HepG2 (cell line): ENCODE measurements at regions not wholly inside any gene's neighbourhood (a gene's known extent, or its start where the extent isn't known, plus 50 kb on each side); places are given as distances from the start of the nearest gene placed in this dataset.

Source experiments
- CHD2 ChIP-seq: IDR thresholded peaks from 2 replicates; pipeline ENCODE4 v1.6.1; 2011; ENCODE audit warnings: low read depth, low read length, improper control_type of control experiment
- EP300 ChIP-seq, 3 experiments: sonication (generic) in 1 of 3; formaldehyde crosslinking in 1 of 3; IDR thresholded peaks; 2 replicates each; pipeline versions ENCODE4 v1.5.1 to v1.6.1; 2011 to 2020; ENCODE audit warnings: low read depth in 2 of 3, low read length in 2 of 3, borderline replicate concordance in 1 of 3, improper control_type of control experiment in 1 of 3, mild to moderate bottlenecking in 1 of 3, missing genetic modification reagents in 1 of 3, moderate library complexity in 1 of 3
- GTF2F1 ChIP-seq: fragments of 150-350 bp; IDR thresholded peaks from 2 replicates; pipeline ENCODE4 v1.6.1; 2014; ENCODE audit warnings: low read length
- HDAC6 ChIP-seq: fragments of 200-600 bp; sonication (generic); IDR thresholded peaks from 2 replicates; pipeline ENCODE4 v1.7.0; 2017; ENCODE audit warnings: mild to moderate bottlenecking, antibody characterized with exemption, low read length, low read depth
- HMGXB4 ChIP-seq, 2 experiments: sonication (generic) in 1 of 2; formaldehyde crosslinking in 1 of 2; IDR thresholded peaks; 2 replicates each; pipeline versions ENCODE4 v1.4.0 to v1.6.1; 2018 to 2020; ENCODE audit warnings: missing genetic modification reagents in 2 of 2, borderline replicate concordance in 1 of 2, low read depth in 1 of 2, mild to moderate bottlenecking in 1 of 2, missing biosample characterization in 1 of 2
- MTA1 ChIP-seq: sonication (generic); formaldehyde crosslinking; IDR thresholded peaks from 2 replicates; pipeline ENCODE4 v1.4.0; 2020; ENCODE audit warnings: missing genetic modification reagents, mild to moderate bottlenecking, borderline replicate concordance
- MZF1 ChIP-seq: sonication (generic); formaldehyde crosslinking; IDR thresholded peaks from 2 replicates; pipeline ENCODE4 v1.8.1; 2023; ENCODE audit warnings: mild to moderate bottlenecking, missing genetic modification reagents, borderline replicate concordance
- NFRKB ChIP-seq: fragments of 450-650 bp; IDR thresholded peaks from 2 replicates; pipeline ENCODE4 v1.6.1; 2017
- RBAK ChIP-seq: sonication (generic); formaldehyde crosslinking; IDR thresholded peaks from 2 replicates; pipeline ENCODE4 v1.5.1; 2020; ENCODE audit warnings: mild to moderate bottlenecking, missing genetic modification reagents
- SMYD3 ChIP-seq: sonication (generic); formaldehyde crosslinking; IDR thresholded peaks from 2 replicates; pipeline ENCODE4 v1.8.1; 2023; ENCODE audit warnings: mild to moderate bottlenecking, missing genetic modification reagents
- SP1 ChIP-seq, 2 experiments: fragments of 450-650 bp in 1 of 2; sonication (generic) in 1 of 2; formaldehyde crosslinking in 1 of 2; IDR thresholded peaks; 2 replicates each; pipeline versions ENCODE4 v1.4.0 to v1.6.1; 2016 to 2020; ENCODE audit warnings: missing genetic modification reagents in 1 of 2
- TBP ChIP-seq: sonication (generic); formaldehyde crosslinking; IDR thresholded peaks from 2 replicates; pipeline ENCODE4 v1.5.0; 2020; ENCODE audit warnings: missing genetic modification reagents
- ZBED4 ChIP-seq: sonication (generic); formaldehyde crosslinking; IDR thresholded peaks from 2 replicates; pipeline ENCODE4 v1.4.0; 2020; ENCODE audit warnings: missing genetic modification reagents, borderline replicate concordance
- ZFAT ChIP-seq: sonication (generic); formaldehyde crosslinking; conservative IDR thresholded peaks from 2 replicates; pipeline ENCODE4 v1.8.1; 2023; ENCODE audit warnings: missing genetic modification reagents, inconsistent platforms

- TF ChIP-seq ZBED4 (CRISPR knock-in tag) (no peak), SP1 (IDR thresholded peaks at IDR 0.05) (no peak), SP1 (CRISPR knock-in tag; IDR thresholded peaks at IDR 0.05) (no peak), HMGXB4 (CRISPR knock-in tag; IDR thresholded peaks at IDR 0.05; ENCODE audit: borderline replicate concordance in 1 of 2, low read depth in 1 of 2) (no peak), NFRKB (no peak), CHD2 (no peak), MTA1 (CRISPR knock-in tag) (no peak), TBP (CRISPR knock-in tag) (no peak), ZFAT (CRISPR knock-in tag) (no peak), SMYD3 (no peak), HDAC6 (no peak), MZF1 (CRISPR knock-in tag) (no peak), EP300 (IDR thresholded peaks at IDR 0.05; ENCODE audit: low read depth in 2 of 2, low read length in 2 of 2) (no peak), EP300 (CRISPR knock-in tag; IDR thresholded peaks at IDR 0.05; ENCODE audit: borderline replicate concordance) (no peak), GTF2F1 (no peak), RBAK (no peak)
Measured at GRCh38 chr18:57925706-57926105, 118.3 kb upstream of the NEDD4L start.
